ENCODE measurements at regions not wholly inside any gene's neighbourhood (a gene's known extent, or its start where the extent isn't known, plus 50 kb on each side); places are given as distances from the start of the nearest gene placed in this dataset.
A peak's percentile ranks its signal among the peaks of the same experiment; 100 is the strongest.

DNA sequence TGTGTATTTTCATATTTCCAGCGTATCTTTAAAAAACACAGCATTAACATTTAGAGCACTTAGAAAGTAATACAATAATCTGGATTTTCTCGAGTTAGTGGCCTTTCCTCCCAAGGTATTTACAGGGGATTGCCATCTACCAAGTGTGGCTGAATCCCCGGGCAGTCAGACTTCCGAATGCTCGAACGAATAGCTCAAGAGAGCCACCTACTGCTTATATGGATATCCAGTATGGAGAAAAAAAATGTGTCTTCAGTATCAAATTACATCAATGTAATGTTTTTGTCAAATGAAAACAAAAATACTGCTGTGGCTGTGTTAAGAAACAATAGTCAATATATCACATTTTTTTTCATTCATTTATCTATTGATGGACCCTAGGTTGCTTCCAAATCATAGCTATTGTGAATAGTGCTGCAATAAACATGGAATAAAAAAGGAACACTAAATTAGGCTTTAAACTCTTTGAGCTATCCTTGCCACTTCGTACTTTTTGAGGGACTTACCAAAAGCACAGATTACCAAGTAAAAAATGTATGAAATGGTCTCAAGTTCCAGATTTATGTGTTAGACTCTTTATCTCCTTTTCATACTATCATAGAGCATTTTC lies 654.5 kb upstream of the PTCHD4 start:
- no peak overlapping the region for H3K9ac ChIP-seq (ENCODE audit: control insufficient read depth, insufficient read depth, low read length)
- no peaks in the 10 kb centered on the region for H3K4me1 ChIP-seq (ENCODE audit: control insufficient read depth, insufficient read depth, low read length)
- H4K20me1 ChIP-seq (ENCODE audit: control insufficient read depth, insufficient read depth), result no peaks in the 10 kb centered on the region
- 3% methylated on average over 7 of the region's 7 CpGs for WGBS (ENCODE audit: insufficient coverage, insufficient replicate concordance, low lambda C conversion rate, missing lambda C conversion rate)
- ChIA-PET SMC1A (ENCODE audit: uncharacterized antibody, unreplicated experiment) (interaction anchor here (0.5 to 1.9 kb wide), 6 partner anchors 16 to 978 kb away, joined by 3 to 13 read pairs (median 4); no protein-coding TSS in a partner anchor), RAD21 (ENCODE audit: unreplicated experiment) (interaction anchor here (1.0 to 2.7 kb wide), 2 partner anchors 678 to 977 kb away, joined by 4 to 14 read pairs; no protein-coding TSS in a partner anchor), POLR2A (interaction anchor here (0.5 kb wide), 2 partner anchors 851 to 1368 kb away, joined by 3 to 9 read pairs; no protein-coding TSS in a partner anchor), CTCF (interaction anchor here (0.6 to 2.3 kb wide), 9 partner anchors 34 to 977 kb away, joined by 3 to 34 read pairs (median 4); no protein-coding TSS in a partner anchor)
- in situ Hi-C loops (cut with MboI) (loop anchor here (10.0 kb wide), 1 partner anchor 981 kb away; the partner anchor contains the start of gene OPN5), intact Hi-C loops (cut with micrococcal nuclease; ENCODE audit: unreplicated experiment) (loop anchor here (1.0 to 10.0 kb wide), 2 partner anchors 681 to 977 kb away; no protein-coding TSS in a partner anchor)
- FAIRE-seq (peak; percentile 38), DNase-seq (ENCODE audit: low read depth, low spot score) (no peak), ATAC-seq (peak; percentile 73)
- H3K27me3 ChIP-seq (replicated peaks in 1 of 2; ENCODE audit: control insufficient read depth in 2 of 2, insufficient read depth in 2 of 2, low read length in 1 of 2), result no peaks in the 10 kb centered on the region
- no peak overlapping the region for H3K4me3 ChIP-seq
- H3K27ac ChIP-seq (ENCODE audit: control insufficient read depth, insufficient read depth), result no peak overlapping the region
- TF ChIP-seq, protein P1, sequence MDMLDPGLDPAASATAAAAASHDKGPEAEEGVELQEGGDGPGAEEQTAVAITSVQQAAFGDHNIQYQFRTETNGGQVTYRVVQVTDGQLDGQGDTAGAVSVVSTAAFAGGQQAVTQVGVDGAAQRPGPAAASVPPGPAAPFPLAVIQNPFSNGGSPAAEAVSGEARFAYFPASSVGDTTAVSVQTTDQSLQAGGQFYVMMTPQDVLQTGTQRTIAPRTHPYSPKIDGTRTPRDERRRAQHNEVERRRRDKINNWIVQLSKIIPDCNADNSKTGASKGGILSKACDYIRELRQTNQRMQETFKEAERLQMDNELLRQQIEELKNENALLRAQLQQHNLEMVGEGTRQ (IDR thresholded peaks at IDR 0.05; ENCODE audit: borderline replicate concordance, low read depth, low read length), result no peak
- TF ChIP-seq SMC3 (IDR thresholded peaks at IDR 0.05; ENCODE audit: borderline replicate concordance, low read length) (peak; percentile 45; the same call in 1 of the 2 replicates), HDAC6 (IDR thresholded peaks at IDR 0.05; ENCODE audit: unreplicated experiment) (no peak), ZZZ3 (IDR thresholded peaks at IDR 0.05; ENCODE audit: control insufficient read depth, insufficient read length, low read depth) (no peak), EGR1 (IDR thresholded peaks at IDR 0.05; ENCODE audit: borderline replicate concordance in 1 of 2, low read depth in 2 of 2, low read length in 2 of 2) (no peak), SMAD5 (IDR thresholded peaks at IDR 0.05; ENCODE audit: low read depth) (no peak), SUZ12 (IDR thresholded peaks at IDR 0.05; ENCODE audit: unreplicated experiment) (no peak), RAD21 (IDR thresholded peaks at IDR 0.05; ENCODE audit: insufficient read depth, low read depth, low read length) (peak; percentile 67), NFYA (IDR thresholded peaks at IDR 0.05; ENCODE audit: borderline replicate concordance, low read depth, low read length) (no peak)
- TF ChIP-seq, protein P2, sequence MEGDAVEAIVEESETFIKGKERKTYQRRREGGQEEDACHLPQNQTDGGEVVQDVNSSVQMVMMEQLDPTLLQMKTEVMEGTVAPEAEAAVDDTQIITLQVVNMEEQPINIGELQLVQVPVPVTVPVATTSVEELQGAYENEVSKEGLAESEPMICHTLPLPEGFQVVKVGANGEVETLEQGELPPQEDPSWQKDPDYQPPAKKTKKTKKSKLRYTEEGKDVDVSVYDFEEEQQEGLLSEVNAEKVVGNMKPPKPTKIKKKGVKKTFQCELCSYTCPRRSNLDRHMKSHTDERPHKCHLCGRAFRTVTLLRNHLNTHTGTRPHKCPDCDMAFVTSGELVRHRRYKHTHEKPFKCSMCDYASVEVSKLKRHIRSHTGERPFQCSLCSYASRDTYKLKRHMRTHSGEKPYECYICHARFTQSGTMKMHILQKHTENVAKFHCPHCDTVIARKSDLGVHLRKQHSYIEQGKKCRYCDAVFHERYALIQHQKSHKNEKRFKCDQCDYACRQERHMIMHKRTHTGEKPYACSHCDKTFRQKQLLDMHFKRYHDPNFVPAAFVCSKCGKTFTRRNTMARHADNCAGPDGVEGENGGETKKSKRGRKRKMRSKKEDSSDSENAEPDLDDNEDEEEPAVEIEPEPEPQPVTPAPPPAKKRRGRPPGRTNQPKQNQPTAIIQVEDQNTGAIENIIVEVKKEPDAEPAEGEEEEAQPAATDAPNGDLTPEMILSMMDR (IDR thresholded peaks at IDR 0.05 in 2 of 3, conservative IDR thresholded peaks at IDR 0.05 in 1 of 3; ENCODE audit: control insufficient read depth in 2 of 3, extremely low read depth in 1 of 3, insufficient read depth in 1 of 3, low read depth in 3 of 3, low read length in 3 of 3), result peak; percentile 16 to 42 (median 34); a peak in 4 of 6 replicates
- H3K79me2 ChIP-seq (ENCODE audit: control insufficient read depth, insufficient read depth, low read length), result no peaks in the 10 kb centered on the region
- no TSS peak for BruUV-seq (replicated peaks)
- H2AFZ ChIP-seq (ENCODE audit: control insufficient read depth, low read depth, low read length), result no peak overlapping the region
- H3K36me3 ChIP-seq (ENCODE audit: control insufficient read depth in 2 of 2, insufficient read depth in 2 of 2, low read length in 1 of 2), result no peaks in the 10 kb centered on the region
- no peak overlapping the region for H3K4me2 ChIP-seq (ENCODE audit: control insufficient read depth, insufficient read depth)
- no peaks in the 10 kb centered on the region for H3K9me3 ChIP-seq (replicated peaks; ENCODE audit: control insufficient read depth, insufficient read depth, low read length)

Measured in GM12878 (cell line).